SU-DHL-6 (cell line): ENCODE measurements at regions not wholly inside any gene's neighbourhood (a gene's known extent, or its start where the extent isn't known, plus 50 kb on each side); places are given as distances from the start of the nearest gene placed in this dataset.

Experiments
- CTCF ChIP-seq: fragments of 200-600 bp; sonication (generic); IDR thresholded peaks from one replicate; pipeline ENCODE4 v1.5.1; 2017; ENCODE audit warnings: antibody characterized with exemption, mild to moderate bottlenecking, low read length, moderate library complexity; ENCODE audit not compliant: insufficient read depth, poor library complexity, severe bottlenecking
- EZH2phosphoT487 ChIP-seq: fragments of 200-600 bp; sonication (generic), shearing (Covaris generic); conservative IDR thresholded peaks from 2 replicates; pipeline ENCODE4 v1.6.1; 2018; ENCODE audit warnings: mild to moderate bottlenecking, antibody characterized with exemption, low read length, moderate library complexity, mixed read lengths

- TF ChIP-seq CTCF = no peak
- no peak for TF ChIP-seq EZH2phosphoT487
Observed at GRCh38 chr13:82364525-82364924, 1517.7 kb downstream of the SLITRK1 start.
